A673 (cell line): ENCODE measurements at regions not wholly inside any gene's neighbourhood (a gene's known extent, or its start where the extent isn't known, plus 50 kb on each side); places are given as distances from the start of the nearest gene placed in this dataset.

ENCODE experiments used
- EZH2 ChIP-seq: fragments of 200-600 bp; sonication (generic); IDR thresholded peaks from 2 replicates; pipeline ENCODE4 v1.6.1; 2017; ENCODE audit warnings: borderline replicate concordance, low read depth, mild to moderate bottlenecking, mixed read lengths, antibody characterized with exemption, low read length; ENCODE audit not compliant: poor library complexity, severe bottlenecking
- TF ChIP-seq, protein P1 (sequence below): fragments of 300-800, 200-600 bp; sonication (generic); conservative IDR thresholded peaks from 2 replicates; pipeline ENCODE4 v1.5.1; 2017; ENCODE audit warnings: low read depth, mild to moderate bottlenecking, antibody characterized with exemption, low read length, moderate library complexity, mixed read lengths

DNA sequence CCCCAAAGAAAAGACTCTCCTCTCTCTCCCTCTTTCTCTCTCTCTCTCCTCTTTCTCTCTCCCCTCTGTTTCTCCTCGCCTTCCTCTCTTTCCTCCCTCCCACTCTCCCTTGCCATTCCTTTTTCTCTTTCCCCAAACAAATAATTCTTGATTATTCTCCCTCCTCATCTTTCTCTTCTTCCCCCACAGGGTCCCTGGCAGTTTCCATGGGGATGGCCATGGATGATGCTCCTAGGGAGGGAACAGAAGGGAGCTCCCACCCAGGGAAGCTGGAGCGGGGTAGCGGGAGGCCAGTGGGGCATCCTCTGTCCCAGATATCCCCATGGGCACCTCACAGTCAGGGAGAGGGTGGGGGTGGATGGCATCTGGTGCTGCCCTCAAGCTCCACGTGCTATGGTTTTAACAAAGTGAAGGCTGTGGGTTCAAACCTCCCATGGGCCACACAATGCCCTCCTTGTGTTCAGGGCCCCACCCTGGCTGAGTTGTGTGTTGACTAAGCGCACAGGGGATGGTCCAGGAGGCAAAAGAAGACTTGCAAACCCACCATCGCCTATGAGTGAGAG, 266.4 kb downstream of the BUD13 start:
- TF ChIP-seq, protein P1, sequence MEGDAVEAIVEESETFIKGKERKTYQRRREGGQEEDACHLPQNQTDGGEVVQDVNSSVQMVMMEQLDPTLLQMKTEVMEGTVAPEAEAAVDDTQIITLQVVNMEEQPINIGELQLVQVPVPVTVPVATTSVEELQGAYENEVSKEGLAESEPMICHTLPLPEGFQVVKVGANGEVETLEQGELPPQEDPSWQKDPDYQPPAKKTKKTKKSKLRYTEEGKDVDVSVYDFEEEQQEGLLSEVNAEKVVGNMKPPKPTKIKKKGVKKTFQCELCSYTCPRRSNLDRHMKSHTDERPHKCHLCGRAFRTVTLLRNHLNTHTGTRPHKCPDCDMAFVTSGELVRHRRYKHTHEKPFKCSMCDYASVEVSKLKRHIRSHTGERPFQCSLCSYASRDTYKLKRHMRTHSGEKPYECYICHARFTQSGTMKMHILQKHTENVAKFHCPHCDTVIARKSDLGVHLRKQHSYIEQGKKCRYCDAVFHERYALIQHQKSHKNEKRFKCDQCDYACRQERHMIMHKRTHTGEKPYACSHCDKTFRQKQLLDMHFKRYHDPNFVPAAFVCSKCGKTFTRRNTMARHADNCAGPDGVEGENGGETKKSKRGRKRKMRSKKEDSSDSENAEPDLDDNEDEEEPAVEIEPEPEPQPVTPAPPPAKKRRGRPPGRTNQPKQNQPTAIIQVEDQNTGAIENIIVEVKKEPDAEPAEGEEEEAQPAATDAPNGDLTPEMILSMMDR: no peak
- no peak for TF ChIP-seq EZH2
